Ascending aorta (tissue), 2 donors: ENCODE measurements at regions not wholly inside any gene's neighbourhood (a gene's known extent, or its start where the extent isn't known, plus 50 kb on each side); places are given as distances from the start of the nearest gene placed in this dataset.

Experiments
- DNase-seq, 2 donors: peaks; one replicate each; pipeline ENCODE4 v3.0.0-alpha.2; 2019; ENCODE audit warnings: low spot score in 2 of 2
- H3K27ac ChIP-seq, 2 donors: fragments of 200-600 bp; sonication (generic); one replicate each; pipeline ENCODE4 v1.5.1; 2016 to 2017; ENCODE audit warnings: mild to moderate bottlenecking in 1 of 2
- H3K27me3 ChIP-seq: fragments of 200-600 bp; sonication (generic); one replicate; pipeline ENCODE4 v1.5.1; 2017
- H3K36me3 ChIP-seq, 2 donors: fragments of 200-600 bp; sonication (generic); one replicate each; pipeline ENCODE4 v1.5.1; 2016
- H3K4me1 ChIP-seq, 2 donors: fragments of 200-600 bp; sonication (generic); one replicate each; pipeline ENCODE4 v1.5.1; 2016 to 2017; ENCODE audit warnings: mild to moderate bottlenecking in 1 of 2
- H3K4me3 ChIP-seq, 2 donors: fragments of 200-600 bp; sonication (generic); one replicate each; pipeline ENCODE4 v1.5.1; 2016 to 2017; ENCODE audit warnings: mild to moderate bottlenecking in 1 of 2
- H3K9me3 ChIP-seq, 2 donors: fragments of 200-600 bp; sonication (generic); one replicate each; pipeline ENCODE4 v1.5.1; 2016
- intact Hi-C: fragments of 100-400 bp; cut with DNase I; formaldehyde crosslinking; loops from one replicate; pipeline ENCODE4 v1.15.1; 2023
- TF ChIP-seq, protein P1 (sequence below), 3 experiments: fragments of 200-600 bp in 2 of 3; fragments of 450-650 bp in 1 of 3; sonication (generic) in 2 of 3; IDR thresholded peaks; one replicate each; pipeline ENCODE4 v1.5.1; 2016 to 2019; ENCODE audit warnings: antibody characterized with exemption in 3 of 3, mild to moderate bottlenecking in 1 of 3, moderate library complexity in 1 of 3

GRCh38 chr21:35635261-35635660, 425.1 kb downstream of the SETD4 start:
- TF ChIP-seq, protein P1, sequence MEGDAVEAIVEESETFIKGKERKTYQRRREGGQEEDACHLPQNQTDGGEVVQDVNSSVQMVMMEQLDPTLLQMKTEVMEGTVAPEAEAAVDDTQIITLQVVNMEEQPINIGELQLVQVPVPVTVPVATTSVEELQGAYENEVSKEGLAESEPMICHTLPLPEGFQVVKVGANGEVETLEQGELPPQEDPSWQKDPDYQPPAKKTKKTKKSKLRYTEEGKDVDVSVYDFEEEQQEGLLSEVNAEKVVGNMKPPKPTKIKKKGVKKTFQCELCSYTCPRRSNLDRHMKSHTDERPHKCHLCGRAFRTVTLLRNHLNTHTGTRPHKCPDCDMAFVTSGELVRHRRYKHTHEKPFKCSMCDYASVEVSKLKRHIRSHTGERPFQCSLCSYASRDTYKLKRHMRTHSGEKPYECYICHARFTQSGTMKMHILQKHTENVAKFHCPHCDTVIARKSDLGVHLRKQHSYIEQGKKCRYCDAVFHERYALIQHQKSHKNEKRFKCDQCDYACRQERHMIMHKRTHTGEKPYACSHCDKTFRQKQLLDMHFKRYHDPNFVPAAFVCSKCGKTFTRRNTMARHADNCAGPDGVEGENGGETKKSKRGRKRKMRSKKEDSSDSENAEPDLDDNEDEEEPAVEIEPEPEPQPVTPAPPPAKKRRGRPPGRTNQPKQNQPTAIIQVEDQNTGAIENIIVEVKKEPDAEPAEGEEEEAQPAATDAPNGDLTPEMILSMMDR (IDR thresholded peaks at IDR 0.05) = no peak
- Histone ChIP-seq H3K36me3 (no peaks in the 10 kb centered on the region), H3K9me3 (no peaks in the 10 kb centered on the region), H3K27ac (no peak overlapping the region), H3K4me3 (no peak overlapping the region), H3K27me3 (no peaks in the 10 kb centered on the region), H3K4me1 (no peaks in the 10 kb centered on the region)
- no peak for DNase-seq
- intact Hi-C loops = no loop called here

DNA sequence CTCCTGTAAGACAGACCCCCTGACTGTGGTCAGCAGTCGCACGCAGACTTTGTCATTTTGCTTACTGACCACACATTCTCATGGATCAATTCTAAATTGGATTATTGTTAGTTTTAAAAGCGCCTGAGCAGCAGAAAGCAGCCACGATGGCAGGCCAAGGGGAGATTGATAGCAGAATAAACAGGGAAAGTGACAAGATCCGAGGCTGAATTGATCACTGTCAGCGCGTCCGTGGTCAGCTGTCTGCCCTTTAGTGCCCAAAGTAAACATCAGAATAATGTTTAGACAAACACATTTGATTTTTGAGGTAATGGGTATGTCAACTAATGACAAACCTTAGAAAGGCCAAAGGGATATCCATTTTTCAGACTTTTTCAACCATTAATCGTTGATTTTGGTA, 426.8 kb downstream of the SETD4 start:
- intact Hi-C loops = no loop called here
- Histone ChIP-seq H3K4me3 (no peak overlapping the region), H3K27ac (no peak overlapping the region), H3K27me3 (no peaks in the 10 kb centered on the region), H3K4me1 (no peaks in the 10 kb centered on the region), H3K9me3 (no peaks in the 10 kb centered on the region), H3K36me3 (no peaks in the 10 kb centered on the region)
- TF ChIP-seq, protein P1 (IDR thresholded peaks at IDR 0.05) = no peak
- no peak for DNase-seq

- no peak for DNase-seq
- intact Hi-C loops = no loop called here
- TF ChIP-seq, protein P1 (IDR thresholded peaks at IDR 0.05) = no peak
- H3K27ac ChIP-seq = no peak overlapping the region
- no peak overlapping the region for H3K4me3 ChIP-seq
- H3K36me3 ChIP-seq = no peaks in the 10 kb centered on the region
- H3K27me3 ChIP-seq = no peaks in the 10 kb centered on the region
- no peaks in the 10 kb centered on the region for H3K9me3 ChIP-seq
- H3K4me1 ChIP-seq = no peaks in the 10 kb centered on the region
These were observed 427.6 kb downstream of the SETD4 start for GRCh38 chr21:35632711-35633110.

- H3K4me1 ChIP-seq = no peaks in the 10 kb centered on the region
- H3K27me3 ChIP-seq = no peaks in the 10 kb centered on the region
- H3K9me3 ChIP-seq = no peaks in the 10 kb centered on the region
- intact Hi-C loops = no loop called here
- no peak overlapping the region for H3K4me3 ChIP-seq
- H3K36me3 ChIP-seq = no peaks in the 10 kb centered on the region
- no peak overlapping the region for H3K27ac ChIP-seq
- TF ChIP-seq, protein P1 (IDR thresholded peaks at IDR 0.05) = no peak
- no peak for DNase-seq
These were observed 432.0 kb downstream of the SETD4 start for GRCh38 chr21:35628316-35628715.

GRCh38 chr21:35627462-35627861, 432.9 kb downstream of the SETD4 start:
- intact Hi-C loops = no loop called here
- H3K9me3 ChIP-seq = no peaks in the 10 kb centered on the region
- H3K36me3 ChIP-seq = no peaks in the 10 kb centered on the region
- H3K27ac ChIP-seq = no peak overlapping the region
- TF ChIP-seq, protein P1 (IDR thresholded peaks at IDR 0.05) = no peak
- no peak overlapping the region for H3K4me3 ChIP-seq
- no peaks in the 10 kb centered on the region for H3K4me1 ChIP-seq
- DNase-seq = no peak
- H3K27me3 ChIP-seq = no peaks in the 10 kb centered on the region

GRCh38 chr21:35625576-35625975, 434.8 kb downstream of the SETD4 start:
- TF ChIP-seq, protein P1 (IDR thresholded peaks at IDR 0.05) = no peak
- no peaks in the 10 kb centered on the region for H3K9me3 ChIP-seq

More at GRCh38 chr21:35625576-35625975, 434.8 kb downstream of the SETD4 start:
- intact Hi-C loops = no loop called here
- Histone ChIP-seq H3K36me3 (no peaks in the 10 kb centered on the region), H3K4me3 (no peak overlapping the region), H3K27me3 (no peaks in the 10 kb centered on the region), H3K27ac (no peak overlapping the region), H3K4me1 (no peaks in the 10 kb centered on the region)
- DNase-seq = no peak
